GM21825 (cell line): ENCODE measurements at regions not wholly inside any gene's neighbourhood (a gene's known extent, or its start where the extent isn't known, plus 50 kb on each side); places are given as distances from the start of the nearest gene placed in this dataset.

Source experiments
- ATAC-seq: cut with Tn5 transposase; IDR thresholded peaks from one replicate; pipeline ENCODE4 v1.9.1; 2021; ENCODE audit warnings: mild to moderate bottlenecking, moderate library complexity; ENCODE audit not compliant: unreplicated experiment

DNA sequence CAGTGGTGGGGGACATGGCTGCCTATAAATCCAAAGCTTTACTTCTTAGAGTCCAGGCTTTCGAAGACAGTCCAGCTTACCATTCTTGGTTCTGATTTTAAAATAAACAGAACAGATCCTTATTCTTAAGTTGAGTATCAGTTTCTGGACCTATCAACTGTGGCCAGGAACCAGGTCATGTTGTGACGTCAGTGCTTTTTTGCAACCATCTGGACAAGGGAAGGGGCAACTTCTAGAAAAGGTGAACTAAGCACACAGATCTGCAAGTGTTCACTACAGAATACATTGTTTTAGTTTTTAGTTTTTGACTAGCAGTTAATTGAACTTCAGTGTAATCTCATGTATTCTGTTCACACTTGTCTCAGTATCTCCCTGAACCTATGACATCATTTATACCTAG, 326.0 kb upstream of the MGAT5 start:
- no peak for ATAC-seq

GRCh38 chr2:133936096-133936495, 317.8 kb upstream of the MGAT5 start:
- ATAC-seq = no peak

- no peak for ATAC-seq
Observed at GRCh38 chr2:133936601-133937000, 317.3 kb upstream of the MGAT5 start.

DNA sequence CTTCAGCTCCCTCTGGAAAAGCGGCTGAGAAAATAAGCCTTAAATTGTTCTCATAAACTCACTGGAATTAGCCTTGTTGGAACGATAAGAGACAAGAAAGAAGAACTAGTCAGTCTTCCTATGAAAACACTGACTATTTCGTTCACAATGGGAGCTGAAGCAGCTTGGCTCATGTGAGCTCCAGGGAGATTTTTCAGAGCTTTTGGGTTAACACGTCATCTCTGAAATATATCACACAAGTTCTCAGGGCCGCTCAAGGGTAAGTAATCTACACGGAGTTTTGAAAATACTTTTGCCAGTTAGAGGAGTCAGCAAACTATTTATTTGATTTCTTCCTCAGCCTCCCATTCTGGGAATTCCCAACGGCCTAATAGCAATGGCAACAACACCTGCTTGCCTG, 316.2 kb upstream of the MGAT5 start:
- ATAC-seq = no peak

DNA sequence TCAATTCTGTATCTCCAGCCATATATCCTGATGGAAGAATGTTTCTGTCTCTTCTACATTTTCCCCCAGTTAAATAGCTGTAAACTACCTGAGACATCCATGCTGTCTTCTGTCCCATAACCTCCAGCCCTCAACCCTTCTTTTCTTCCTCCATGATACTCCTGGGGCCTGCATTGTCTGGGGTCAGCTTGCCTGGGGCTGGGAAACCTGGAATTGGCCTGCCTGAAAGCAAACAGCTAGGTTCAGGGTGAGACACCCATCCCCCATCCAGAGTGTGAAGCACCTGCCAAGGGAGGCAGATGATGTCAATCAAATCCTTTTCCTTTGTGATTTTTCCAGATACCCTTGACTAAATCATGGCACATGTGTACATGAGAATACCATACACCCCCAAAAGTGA, 313.7 kb upstream of the MGAT5 start:
- ATAC-seq = no peak

- no peak for ATAC-seq
Observed at GRCh38 chr2:133941666-133942065, 312.2 kb upstream of the MGAT5 start.

DNA sequence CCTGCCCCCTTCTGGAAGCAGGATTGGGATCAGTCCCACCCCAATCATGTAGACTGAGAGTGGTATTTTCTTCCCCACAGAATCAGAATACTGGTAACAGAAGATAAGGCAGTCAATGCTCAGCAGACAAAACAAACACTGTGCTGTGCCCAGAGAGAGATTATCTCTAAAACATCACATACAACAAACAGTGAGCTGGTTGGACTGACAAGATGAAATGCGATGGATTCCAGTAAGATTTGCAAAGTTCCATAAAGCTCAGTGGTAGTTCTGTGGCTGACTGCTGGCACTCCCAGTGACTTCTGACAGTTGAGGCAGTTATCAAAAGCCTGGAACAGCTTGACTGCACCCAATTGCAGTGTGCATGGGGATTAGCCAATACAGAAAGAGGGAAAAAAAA, 311.5 kb upstream of the MGAT5 start:
- ATAC-seq = no peak

GRCh38 chr2:133943108-133943507, 310.8 kb upstream of the MGAT5 start:
- ATAC-seq = no peak

DNA sequence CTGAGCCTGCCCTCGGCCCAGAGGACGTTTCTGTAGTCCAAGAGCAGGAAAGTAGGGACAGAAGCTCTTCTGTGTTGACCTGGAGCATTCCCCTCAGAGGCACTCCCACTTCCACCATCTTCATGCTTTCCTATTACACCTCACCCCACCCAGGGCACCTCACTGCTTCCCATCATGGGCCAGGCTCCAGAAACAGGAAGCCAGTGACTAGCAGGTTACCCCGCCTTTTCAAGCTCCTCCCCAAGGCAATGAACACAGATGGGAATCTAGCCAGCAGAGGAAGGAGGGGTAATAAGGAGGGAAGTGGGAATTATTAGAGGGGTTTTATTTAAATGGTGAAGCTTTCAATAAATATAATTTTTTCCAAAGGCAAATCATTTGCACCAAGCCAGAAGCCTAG, 308.8 kb upstream of the MGAT5 start:
- ATAC-seq = no peak

DNA sequence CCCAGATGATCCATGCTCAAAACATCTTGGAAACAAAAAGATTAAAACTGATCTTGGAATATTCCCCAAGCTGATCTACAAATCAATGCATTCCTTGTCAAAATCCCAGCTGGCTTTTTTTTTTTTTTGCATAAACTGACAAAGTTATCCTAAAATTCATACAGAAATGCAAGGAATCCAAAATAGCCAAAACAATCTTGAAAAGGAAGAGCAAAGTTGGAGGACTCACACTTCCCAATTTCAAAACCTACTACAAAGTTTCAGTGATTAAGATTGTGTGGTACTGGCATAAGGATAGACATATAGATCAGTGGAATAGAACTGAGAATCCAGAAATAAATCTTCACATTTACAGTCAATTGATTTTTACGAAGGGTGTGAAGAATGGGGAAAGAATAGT, 306.8 kb upstream of the MGAT5 start:
- ATAC-seq = no peak

- no peak for ATAC-seq
Observed at GRCh38 chr2:133948610-133949290, 305.1 kb upstream of the MGAT5 start.

- no peak for ATAC-seq
Observed at GRCh38 chr2:133949595-133949994, 304.3 kb upstream of the MGAT5 start.

DNA sequence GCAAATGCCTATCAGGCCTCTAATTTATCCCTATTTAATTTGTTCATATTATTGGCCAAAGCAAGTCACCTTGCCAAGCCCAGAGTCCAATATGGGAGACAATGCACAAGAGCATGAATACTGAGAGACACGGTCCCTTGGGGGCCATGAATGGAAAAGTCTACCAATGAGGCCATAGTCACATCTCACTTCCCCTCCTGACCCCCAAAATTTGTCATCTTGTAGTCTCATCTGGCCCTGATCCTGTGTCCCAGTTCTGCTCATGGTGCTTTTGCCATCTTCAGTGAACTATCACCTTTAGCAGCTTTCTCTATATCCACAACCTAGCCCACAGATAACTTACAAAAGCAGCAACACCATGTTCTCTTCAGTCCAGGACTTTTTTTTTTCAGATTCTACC, 302.7 kb upstream of the MGAT5 start:
- no peak for ATAC-seq

DNA sequence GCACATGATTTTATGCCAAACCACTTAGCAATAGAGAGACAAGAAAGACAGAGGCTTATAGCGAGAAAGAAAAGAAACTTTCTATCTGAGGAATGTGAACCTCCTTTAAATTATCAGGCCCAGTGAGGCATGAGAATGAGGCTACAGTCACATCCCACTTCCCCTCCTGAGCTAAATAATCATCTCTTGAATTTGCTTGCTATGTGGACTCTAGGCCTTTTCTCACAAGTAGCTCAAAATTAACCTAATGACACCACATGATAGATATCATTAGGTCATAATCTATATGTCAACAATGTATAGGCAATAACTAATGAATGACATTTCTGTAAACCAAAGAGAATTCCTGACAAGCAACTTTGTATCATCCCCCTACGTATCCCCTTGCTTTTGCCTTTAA, 301.5 kb upstream of the MGAT5 start:
- ATAC-seq = peak; percentile 30

DNA sequence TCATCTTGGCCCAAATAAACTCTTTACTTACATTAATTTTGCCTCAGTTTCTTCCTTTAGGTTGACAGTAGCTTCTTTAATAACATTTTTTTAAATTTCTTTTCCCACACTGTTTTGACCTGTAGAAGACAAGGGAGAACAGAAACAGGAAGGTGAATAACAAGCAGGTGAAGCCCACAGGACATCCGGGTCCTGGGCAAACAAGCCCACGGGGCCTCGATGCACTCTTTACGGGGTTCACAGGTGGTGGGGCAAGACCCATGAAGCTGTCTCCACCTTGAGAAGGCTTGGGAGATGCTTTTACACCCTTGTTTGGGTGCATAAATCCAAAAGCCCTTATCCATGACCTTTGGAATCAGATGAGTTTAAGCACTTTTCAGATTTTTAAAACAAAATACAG, 301.0 kb upstream of the MGAT5 start:
- no peak for ATAC-seq

- peak; percentile 78 for ATAC-seq
Observed at GRCh38 chr2:133953524-133953923, 300.3 kb upstream of the MGAT5 start.

- ATAC-seq = no peak
Observed at GRCh38 chr2:133954636-133955035, 299.2 kb upstream of the MGAT5 start.

DNA sequence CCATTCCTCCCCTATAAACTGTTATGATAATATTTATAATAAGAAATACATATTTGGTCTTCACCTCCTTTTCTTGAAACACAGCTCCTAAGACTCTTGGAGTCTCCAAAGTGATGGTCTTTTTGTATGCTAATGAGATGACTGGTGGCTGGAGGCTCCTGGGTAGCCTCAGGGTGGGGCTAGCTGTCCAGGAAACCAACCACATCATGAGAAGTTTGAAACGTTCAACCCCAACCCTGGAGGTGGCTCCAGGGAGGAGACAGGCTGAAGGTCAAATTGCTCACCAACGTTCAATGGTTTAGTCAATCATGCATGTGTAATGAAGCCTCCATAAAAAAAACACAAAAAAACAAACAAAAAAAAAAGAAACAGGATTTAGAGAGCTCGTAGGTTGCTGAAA, 298.7 kb upstream of the MGAT5 start:
- ATAC-seq = no peak

GRCh38 chr2:133956434-133956935, 297.4 kb upstream of the MGAT5 start:
- ATAC-seq = no peak

GRCh38 chr2:133957724-133958480, 296.0 kb upstream of the MGAT5 start:
- no peak for ATAC-seq

GRCh38 chr2:133959066-133959465, 294.8 kb upstream of the MGAT5 start:
- no peak for ATAC-seq

DNA sequence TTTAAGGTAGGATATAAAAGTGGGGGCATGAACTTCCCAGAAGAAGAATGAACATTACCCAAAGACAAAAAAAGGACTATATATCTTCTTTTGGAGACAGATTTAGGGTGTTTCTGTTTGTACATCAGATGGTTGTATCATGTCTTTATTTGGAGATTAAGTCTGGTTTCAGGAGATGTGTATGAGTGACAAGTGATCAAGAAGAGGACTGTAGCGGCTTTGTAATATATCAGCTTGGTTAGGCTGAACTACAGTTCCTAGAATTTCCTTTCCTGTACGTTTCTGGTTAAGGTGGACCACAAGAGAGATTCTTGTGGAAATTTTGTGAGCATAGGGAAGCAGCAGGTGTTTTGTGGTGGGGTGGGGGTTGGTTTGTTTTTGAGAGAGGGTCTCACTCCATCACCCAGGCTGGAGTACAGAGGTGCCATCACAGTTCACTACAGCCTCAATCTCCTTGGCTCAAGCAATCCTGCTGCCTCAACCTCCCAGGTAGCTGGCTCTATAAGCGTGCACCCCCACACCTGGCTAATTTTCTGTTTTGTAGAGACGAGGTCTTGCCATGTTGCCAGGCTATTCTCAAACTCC, 287.1 kb upstream of the MGAT5 start:
- ATAC-seq = no peak
